ENCODE measurements at regions not wholly inside any gene's neighbourhood (a gene's known extent, or its start where the extent isn't known, plus 50 kb on each side); places are given as distances from the start of the nearest gene placed in this dataset.

- TF ChIP-seq POLR2A (IDR thresholded peaks at IDR 0.05): no peak
- no peak for TF ChIP-seq CTCF (IDR thresholded peaks at IDR 0.05)
- TF ChIP-seq POLR2AphosphoS5 (IDR thresholded peaks at IDR 0.05): no peak
- TF ChIP-seq EP300 (IDR thresholded peaks at IDR 0.05): no peak
Measured at GRCh38 chr1:199529324-199529723, 498.2 kb upstream of the NR5A2 start.

All from suprapubic skin (tissue), 4 donors.